Gastrocnemius medialis (tissue), 4 donors: ENCODE measurements at regions not wholly inside any gene's neighbourhood (a gene's known extent, or its start where the extent isn't known, plus 50 kb on each side); places are given as distances from the start of the nearest gene placed in this dataset.

ENCODE experiments used
- CTCF ChIP-seq, 5 experiments: fragments of 450-650 bp in 3 of 5; fragments of 200-600 bp in 2 of 5; sonication (generic) in 2 of 5; IDR thresholded peaks in 4 of 5; conservative IDR thresholded peaks in 1 of 5; 1 replicate in 4 of 5; 2 replicates in 1 of 5; pipeline ENCODE4 v1.5.1; 2016 to 2019; ENCODE audit warnings: antibody characterized with exemption in 5 of 5, mild to moderate bottlenecking in 3 of 5, moderate library complexity in 3 of 5
- POLR2A ChIP-seq, 2 donors: fragments of 450-650 bp; IDR thresholded peaks; one replicate each; pipeline ENCODE4 v1.6.1; 2017; ENCODE audit warnings: antibody characterized with exemption in 2 of 2, mild to moderate bottlenecking in 2 of 2, moderate library complexity in 2 of 2

- TF ChIP-seq POLR2A (IDR thresholded peaks at IDR 0.05): no peak
- no peak for TF ChIP-seq CTCF (IDR thresholded peaks at IDR 0.05 in 4 of 5, conservative IDR thresholded peaks at IDR 0.05 in 1 of 5)
Observed at GRCh38 chr11:11119917-11120316, 233.1 kb downstream of the CSNK2A3 start.
